OCI-LY1 (cell line): ENCODE measurements at regions not wholly inside any gene's neighbourhood (a gene's known extent, or its start where the extent isn't known, plus 50 kb on each side); places are given as distances from the start of the nearest gene placed in this dataset.

Experiments used
- H2AFZ ChIP-seq: fragments of 200-600 bp; sonication (generic), shearing (Covaris generic); 2 replicates; pipeline ENCODE4 v1.6.0; 2014; ENCODE audit warnings: antibody characterized with exemption, mild to moderate bottlenecking, low read length
- H3F3A ChIP-seq: fragments of 200-600 bp; sonication (generic), shearing (Covaris generic); 2 replicates; pipeline ENCODE4 v1.6.0; 2014; ENCODE audit warnings: mild to moderate bottlenecking, antibody characterized with exemption, low read length, moderate library complexity; ENCODE audit not compliant: insufficient read depth
- H3K27ac ChIP-seq: fragments of 200-600 bp; sonication (generic); 2 replicates; pipeline ENCODE4 v1.5.1; 2014; ENCODE audit warnings: low read length, mixed run types, mild to moderate bottlenecking, low read depth; ENCODE audit not compliant: poor library complexity, severe bottlenecking
- H3K27me3 ChIP-seq: fragments of 200-600 bp; sonication (generic); 2 replicates; pipeline ENCODE4 v1.6.0; 2014; ENCODE audit warnings: antibody characterized with exemption, mild to moderate bottlenecking, low read length, moderate library complexity; ENCODE audit not compliant: insufficient read depth
- H3K36me3 ChIP-seq: fragments of 200-600 bp; sonication (generic); 2 replicates; pipeline ENCODE4 v1.6.1; 2014; ENCODE audit warnings: mild to moderate bottlenecking, antibody characterized with exemption, low read length, moderate library complexity, mixed read lengths; ENCODE audit not compliant: insufficient read depth
- H3K4me1 ChIP-seq: fragments of 200-600 bp; sonication (generic); 2 replicates; pipeline ENCODE4 v1.5.1; 2014; ENCODE audit warnings: mild to moderate bottlenecking, low read length, moderate library complexity; ENCODE audit not compliant: insufficient read depth, severe bottlenecking
- H3K4me2 ChIP-seq: fragments of 200-600 bp; sonication (generic), shearing (Covaris generic); 2 replicates; pipeline ENCODE4 v1.6.1; 2014; ENCODE audit warnings: low read length
- H3K4me3 ChIP-seq: fragments of 200-600 bp; sonication (generic); 2 replicates; pipeline ENCODE4 v1.5.1; 2014; ENCODE audit warnings: low read length, low read depth, mild to moderate bottlenecking, mixed read lengths; ENCODE audit not compliant: poor library complexity, severe bottlenecking
- H3K79me2 ChIP-seq: fragments of 200-600 bp; shearing (Covaris generic); 2 replicates; pipeline ENCODE4 v1.6.1; 2016; ENCODE audit warnings: mixed run types, low read length, mixed read lengths; ENCODE audit not compliant: insufficient read depth
- H3K9ac ChIP-seq: fragments of 200-600 bp; sonication (generic), shearing (Covaris generic); 2 replicates; pipeline ENCODE4 v1.6.1; 2014; ENCODE audit warnings: mild to moderate bottlenecking, low read length, mixed read lengths
- H3K9me2 ChIP-seq: fragments of 200-600 bp; sonication (generic), shearing (Covaris generic); 2 replicates; pipeline ENCODE4 v1.6.1; 2014; ENCODE audit warnings: low read depth, mild to moderate bottlenecking, low read length, mixed read lengths
- H3K9me3 ChIP-seq: fragments of 200-600 bp; shearing (Covaris generic); 2 replicates; pipeline ENCODE4 v1.6.1; 2014; ENCODE audit warnings: low read length, mixed read lengths
- H4K20me1 ChIP-seq: fragments of 200-600 bp; sonication (generic), shearing (Covaris generic); 2 replicates; pipeline ENCODE4 v1.6.0; 2016; ENCODE audit warnings: mild to moderate bottlenecking, low read length; ENCODE audit not compliant: insufficient read depth
- CTCF ChIP-seq: fragments of 200-600 bp; sonication (generic), shearing (Covaris generic); IDR thresholded peaks from 2 replicates; pipeline ENCODE4 v1.5.1; 2017; ENCODE audit warnings: mild to moderate bottlenecking, antibody characterized with exemption, low read length, moderate library complexity, mixed read lengths
- EZH2 ChIP-seq: fragments of 200-600 bp; sonication (generic), shearing (Covaris generic); IDR thresholded peaks from 2 replicates; pipeline ENCODE4 v1.8.0; 2017; ENCODE audit warnings: borderline replicate concordance, mixed run types, mild to moderate bottlenecking, antibody characterized with exemption, low read length, moderate library complexity, mixed read lengths

GRCh38 chr12:92272061-92272964 is 126.7 kb upstream of the BTG1 start:
- H3K27me3 ChIP-seq: no peaks in the 10 kb centered on the region
- no peak overlapping the region for H2AFZ ChIP-seq
- H4K20me1 ChIP-seq: no peaks in the 10 kb centered on the region

GRCh38 chr12:92271341-92271740 is 125.7 kb upstream of the BTG1 start:
- H3K4me2 ChIP-seq: no peak overlapping the region
- H3F3A ChIP-seq: no peaks in the 10 kb centered on the region
- no peaks in the 10 kb centered on the region for H3K79me2 ChIP-seq
- H3K9me3 ChIP-seq: no peaks in the 10 kb centered on the region
- H3K9ac ChIP-seq: no peak overlapping the region
- H3K27ac ChIP-seq: no peak overlapping the region
- no peaks in the 10 kb centered on the region for H3K27me3 ChIP-seq
- H4K20me1 ChIP-seq: no peaks in the 10 kb centered on the region
- TF ChIP-seq CTCF: no peak
- no peak for TF ChIP-seq EZH2
- no peaks in the 10 kb centered on the region for H3K9me2 ChIP-seq
- H3K4me3 ChIP-seq: no peak overlapping the region
- H3K4me1 ChIP-seq: no peaks in the 10 kb centered on the region
- H2AFZ ChIP-seq: no peak overlapping the region
- no peaks in the 10 kb centered on the region for H3K36me3 ChIP-seq

More at GRCh38 chr12:92272061-92272964, 126.7 kb upstream of the BTG1 start:
- no peak overlapping the region for H3K27ac ChIP-seq
- H3K9ac ChIP-seq: no peak overlapping the region
- no peaks in the 10 kb centered on the region for H3K36me3 ChIP-seq
- TF ChIP-seq CTCF (no peak), EZH2 (no peak)
- no peak overlapping the region for H3K4me3 ChIP-seq
- no peaks in the 10 kb centered on the region for H3K4me1 ChIP-seq
- H3F3A ChIP-seq: no peaks in the 10 kb centered on the region
- H3K9me2 ChIP-seq: no peaks in the 10 kb centered on the region
- no peaks in the 10 kb centered on the region for H3K9me3 ChIP-seq
- H3K4me2 ChIP-seq: no peak overlapping the region
- H3K79me2 ChIP-seq: no peaks in the 10 kb centered on the region

GRCh38 chr12:92270521-92270920 is 124.9 kb upstream of the BTG1 start:
- no peaks in the 10 kb centered on the region for H4K20me1 ChIP-seq
- no peak overlapping the region for H3K4me2 ChIP-seq
- H3F3A ChIP-seq: no peaks in the 10 kb centered on the region
- H3K27ac ChIP-seq: no peak overlapping the region
- H3K79me2 ChIP-seq: no peaks in the 10 kb centered on the region
- H3K36me3 ChIP-seq: no peaks in the 10 kb centered on the region
- no peak overlapping the region for H2AFZ ChIP-seq
- TF ChIP-seq CTCF: no peak
- no peak for TF ChIP-seq EZH2
- no peak overlapping the region for H3K4me3 ChIP-seq
- H3K9ac ChIP-seq: no peak overlapping the region
- H3K9me2 ChIP-seq: no peaks in the 10 kb centered on the region
- no peaks in the 10 kb centered on the region for H3K27me3 ChIP-seq
- H3K4me1 ChIP-seq: no peaks in the 10 kb centered on the region
- no peaks in the 10 kb centered on the region for H3K9me3 ChIP-seq
